ENCODE measurements at regions not wholly inside any gene's neighbourhood (a gene's known extent, or its start where the extent isn't known, plus 50 kb on each side); places are given as distances from the start of the nearest gene placed in this dataset.

DNA sequence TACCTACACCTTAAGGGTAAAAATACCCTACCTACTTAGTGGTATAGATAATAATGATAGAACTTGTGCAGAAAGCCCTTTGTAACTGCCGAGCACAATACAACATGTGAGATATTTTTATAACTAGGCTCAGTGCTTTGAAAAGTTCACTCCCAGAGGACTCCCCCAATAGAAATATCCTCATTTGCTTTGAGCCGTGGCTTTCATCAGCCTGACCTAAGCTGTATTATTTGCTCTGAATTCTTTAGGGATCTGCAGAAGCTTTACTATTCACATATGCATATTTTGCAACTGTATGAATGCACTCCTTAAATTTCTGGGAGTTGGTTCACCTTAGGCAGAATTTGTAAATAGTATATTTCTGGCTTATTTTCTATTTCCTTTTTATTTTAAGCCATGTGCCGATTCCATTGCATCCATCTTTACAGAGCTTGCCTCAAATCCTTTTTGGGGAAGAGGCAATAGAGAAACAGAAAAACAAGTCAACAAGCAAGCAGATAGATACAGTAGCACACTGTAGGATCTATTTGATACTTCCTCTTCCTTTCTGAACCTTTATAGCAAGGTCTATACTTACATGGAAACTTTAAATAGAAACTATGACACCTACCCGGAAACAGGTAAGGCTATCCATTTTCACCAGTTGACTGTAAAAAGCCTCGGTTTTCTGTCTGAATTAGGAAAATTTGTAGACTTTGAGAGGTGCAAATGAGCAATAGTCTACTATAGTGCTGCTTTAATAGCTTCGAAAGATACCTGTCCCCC, 242.5 kb upstream of the VCX3A start:
- no peak for ATAC-seq (ENCODE audit: low FRiP score in 2 of 2)
- 84 to 88% methylated on average over 6 of the region's 6 CpGs for WGBS, 2 donors
- TF ChIP-seq POLR2AphosphoS5 (IDR thresholded peaks at IDR 0.05): no peak
- no peak for TF ChIP-seq POLR2A (IDR thresholded peaks at IDR 0.05)
- TF ChIP-seq, protein P1, sequence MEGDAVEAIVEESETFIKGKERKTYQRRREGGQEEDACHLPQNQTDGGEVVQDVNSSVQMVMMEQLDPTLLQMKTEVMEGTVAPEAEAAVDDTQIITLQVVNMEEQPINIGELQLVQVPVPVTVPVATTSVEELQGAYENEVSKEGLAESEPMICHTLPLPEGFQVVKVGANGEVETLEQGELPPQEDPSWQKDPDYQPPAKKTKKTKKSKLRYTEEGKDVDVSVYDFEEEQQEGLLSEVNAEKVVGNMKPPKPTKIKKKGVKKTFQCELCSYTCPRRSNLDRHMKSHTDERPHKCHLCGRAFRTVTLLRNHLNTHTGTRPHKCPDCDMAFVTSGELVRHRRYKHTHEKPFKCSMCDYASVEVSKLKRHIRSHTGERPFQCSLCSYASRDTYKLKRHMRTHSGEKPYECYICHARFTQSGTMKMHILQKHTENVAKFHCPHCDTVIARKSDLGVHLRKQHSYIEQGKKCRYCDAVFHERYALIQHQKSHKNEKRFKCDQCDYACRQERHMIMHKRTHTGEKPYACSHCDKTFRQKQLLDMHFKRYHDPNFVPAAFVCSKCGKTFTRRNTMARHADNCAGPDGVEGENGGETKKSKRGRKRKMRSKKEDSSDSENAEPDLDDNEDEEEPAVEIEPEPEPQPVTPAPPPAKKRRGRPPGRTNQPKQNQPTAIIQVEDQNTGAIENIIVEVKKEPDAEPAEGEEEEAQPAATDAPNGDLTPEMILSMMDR (IDR thresholded peaks at IDR 0.05): no peak
- no peak for TF ChIP-seq EP300 (IDR thresholded peaks at IDR 0.05)
- Histone ChIP-seq H3K36me3 (no peaks in the 10 kb centered on the region), H3K9me3 (no peaks in the 10 kb centered on the region), H3K27me3 (no peaks in the 10 kb centered on the region), H3K4me1 (no peaks in the 10 kb centered on the region), H3K27ac (no peak overlapping the region), H3K4me3 (no peak overlapping the region)
- no peak for DNase-seq

DNA sequence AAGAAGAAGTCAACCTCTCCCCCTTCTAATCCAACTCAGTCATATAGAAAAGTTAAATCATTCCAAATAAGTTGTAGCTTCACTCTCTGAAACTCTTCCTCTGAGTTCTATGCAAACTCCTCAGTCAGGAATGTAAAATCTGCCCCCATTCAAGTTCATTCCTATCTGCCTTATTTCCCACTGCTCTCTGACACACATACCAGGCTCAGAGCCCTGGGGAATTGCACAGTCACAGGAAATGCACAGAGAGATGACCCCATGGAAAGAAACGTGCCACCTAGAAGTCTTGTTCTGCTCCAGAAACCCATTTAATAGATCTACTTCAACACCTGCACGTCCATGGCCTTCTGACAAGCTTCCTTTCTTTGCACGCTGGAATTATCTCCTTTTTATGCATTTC, 236.0 kb upstream of the VCX3A start:
- Histone ChIP-seq H3K4me1 (no peaks in the 10 kb centered on the region), H3K9me3 (no peaks in the 10 kb centered on the region), H3K27ac (no peak overlapping the region), H3K27me3 (no peaks in the 10 kb centered on the region), H3K36me3 (no peaks in the 10 kb centered on the region), H3K4me3 (no peak overlapping the region)
- WGBS, 2 donors: 20 to 89% methylated on average over 1 to 3 of the region's 3 CpGs
- DNase-seq: no peak
- no peak for ATAC-seq (ENCODE audit: low FRiP score in 2 of 2)
- TF ChIP-seq POLR2AphosphoS5 (IDR thresholded peaks at IDR 0.05): no peak
- no peak for TF ChIP-seq POLR2A (IDR thresholded peaks at IDR 0.05)
- TF ChIP-seq, protein P1 (IDR thresholded peaks at IDR 0.05): no peak
- no peak for TF ChIP-seq EP300 (IDR thresholded peaks at IDR 0.05)

DNA sequence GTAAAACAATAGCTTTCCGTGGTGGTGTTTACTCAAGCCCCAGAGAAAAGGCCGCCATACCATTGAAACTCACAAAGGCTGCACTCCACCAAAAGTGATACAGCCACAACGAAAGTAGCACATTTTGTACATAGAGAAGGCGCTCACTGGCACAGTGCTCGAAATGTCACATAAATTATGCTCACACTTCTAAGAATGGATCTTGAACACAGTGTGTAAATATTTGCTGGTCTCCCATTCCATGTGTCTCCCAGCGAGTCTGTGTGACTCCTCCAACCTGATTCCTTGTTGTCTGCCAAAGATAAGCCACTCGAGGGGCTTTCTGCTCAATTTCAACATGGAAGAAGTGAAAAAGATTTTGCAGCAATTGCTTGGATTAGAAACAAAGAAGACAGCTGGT, 234.0 kb upstream of the VCX3A start:
- Histone ChIP-seq H3K36me3 (no peaks in the 10 kb centered on the region), H3K9me3 (peaks cover 0 to 3% (median 0%) of the 10 kb centered on the region in 4 donors), H3K27ac (no peak overlapping the region), H3K4me1 (no peaks in the 10 kb centered on the region), H3K27me3 (no peaks in the 10 kb centered on the region), H3K4me3 (no peak overlapping the region)
- DNase-seq (no peak), ATAC-seq (ENCODE audit: low FRiP score in 2 of 2) (no peak)
- 58 to 63% methylated on average over 6 to 7 of the region's 7 CpGs for WGBS, 2 donors
- TF ChIP-seq EP300 (IDR thresholded peaks at IDR 0.05) (no peak), POLR2AphosphoS5 (IDR thresholded peaks at IDR 0.05) (no peak), POLR2A (IDR thresholded peaks at IDR 0.05) (no peak)
- TF ChIP-seq, protein P1 (IDR thresholded peaks at IDR 0.05): no peak

DNA sequence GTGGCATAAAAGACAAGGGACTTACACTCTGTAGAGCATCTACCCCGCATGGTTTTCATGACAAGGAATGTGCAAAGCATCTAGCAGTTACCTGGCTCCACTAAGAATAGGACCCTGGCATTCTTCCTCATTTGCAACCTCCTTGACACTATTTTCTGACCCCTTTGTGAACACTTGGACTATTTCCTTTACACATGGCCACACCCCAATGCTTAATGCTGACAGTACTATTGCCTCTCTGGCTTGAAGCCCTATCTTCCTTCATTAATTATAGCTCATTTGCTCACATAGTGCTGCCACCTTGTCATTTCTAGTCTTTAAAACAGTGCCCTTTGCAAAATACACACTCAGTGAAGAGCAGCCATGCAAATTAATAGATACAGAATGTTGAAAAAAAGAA, 226.3 kb upstream of the VCX3A start:
- Histone ChIP-seq H3K9me3 (peaks cover 0 to 3% (median 0%) of the 10 kb centered on the region in 4 donors), H3K4me3 (no peak overlapping the region), H3K4me1 (no peaks in the 10 kb centered on the region), H3K36me3 (no peaks in the 10 kb centered on the region), H3K27me3 (no peaks in the 10 kb centered on the region), H3K27ac (no peak overlapping the region)
- ATAC-seq (ENCODE audit: low FRiP score in 2 of 2): no peak
- WGBS, 2 donors: 100% methylated on average over 1 of the region's 1 CpG; no CpG with 5 or more reads in 1 of the 2 donors
- no peak for DNase-seq
- TF ChIP-seq EP300 (IDR thresholded peaks at IDR 0.05): no peak
- no peak for TF ChIP-seq POLR2A (IDR thresholded peaks at IDR 0.05)
- TF ChIP-seq, protein P1 (IDR thresholded peaks at IDR 0.05): no peak
- no peak for TF ChIP-seq POLR2AphosphoS5 (IDR thresholded peaks at IDR 0.05)
